Stimulated activated CD8-positive, alpha-beta memory T cell treated with anti-CD3 and anti-CD28 coated beads, Interleukin-12 subunit alpha, Interleukin-12 subunit beta, amount 100 ng/mL, for 24 hours (primary cell): ENCODE measurements at regions not wholly inside any gene's neighbourhood (a gene's known extent, or its start where the extent isn't known, plus 50 kb on each side); places are given as distances from the start of the nearest gene placed in this dataset.
"Not testable (repeated sequence)": the region's sequence is repeated elsewhere in the genome, so short reads cannot be mapped to it uniquely, and the experiment has no call there.

Source experiments
- DNase-seq: peaks from one replicate; pipeline ENCODE4 v3.0.0-alpha.2; 2020; ENCODE audit errors: extremely low read depth

- not testable (repeated sequence) for DNase-seq
Measured at GRCh38 chr7:65620216-65620615, 246.6 kb downstream of the ZNF92 start.

- DNase-seq = not testable (repeated sequence)
Measured at GRCh38 chr7:65621580-65622201, 248.0 kb downstream of the ZNF92 start.

DNA sequence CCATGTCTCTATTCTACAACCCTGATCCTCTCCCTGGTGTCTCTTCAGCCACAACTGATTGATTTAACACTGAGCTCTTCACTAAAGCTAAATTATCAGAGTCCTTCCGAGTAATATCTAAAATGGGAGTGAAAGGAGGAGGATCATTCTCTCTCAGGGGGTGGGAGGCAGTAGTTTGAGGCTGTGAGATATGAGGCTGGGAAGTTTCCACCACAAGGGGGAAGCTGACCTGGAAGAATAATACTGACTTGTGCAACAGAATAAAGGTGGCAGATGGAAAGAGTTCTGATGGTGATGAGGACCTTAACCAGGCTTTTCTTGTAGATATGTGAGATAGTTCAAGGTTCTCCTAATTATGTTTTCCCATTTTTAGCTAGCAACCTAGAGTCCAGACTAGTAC lies 241.6 kb upstream of the VKORC1L1 start:
- not testable (repeated sequence) for DNase-seq

- DNase-seq = not testable (repeated sequence)
Measured at GRCh38 chr7:65633587-65634404, 239.1 kb upstream of the VKORC1L1 start.

DNA sequence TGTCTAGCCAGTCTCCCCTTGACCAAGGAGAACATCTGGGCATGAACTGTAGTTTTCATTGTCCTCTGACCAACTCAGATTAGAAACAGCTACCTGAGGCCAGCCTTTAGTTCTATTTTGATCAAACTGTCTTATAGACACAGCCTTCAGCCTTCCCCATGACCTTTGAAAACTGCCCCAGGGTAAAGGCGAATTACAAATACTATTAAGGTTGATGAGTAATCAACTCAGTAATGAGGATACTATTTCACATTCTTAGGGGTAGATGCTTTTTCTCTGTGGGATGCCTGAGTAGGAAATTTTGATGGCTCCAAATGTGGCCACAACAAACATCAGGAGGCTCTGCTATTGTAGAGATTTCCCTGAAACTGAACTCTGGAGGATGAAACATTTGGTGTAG lies 234.0 kb upstream of the VKORC1L1 start:
- DNase-seq = not testable (repeated sequence)

- not testable (repeated sequence) for DNase-seq
Measured at GRCh38 chr7:65639717-65640116, 233.2 kb upstream of the VKORC1L1 start.

- not testable (repeated sequence) for DNase-seq
Measured at GRCh38 chr7:65643498-65643897, 229.4 kb upstream of the VKORC1L1 start.

DNA sequence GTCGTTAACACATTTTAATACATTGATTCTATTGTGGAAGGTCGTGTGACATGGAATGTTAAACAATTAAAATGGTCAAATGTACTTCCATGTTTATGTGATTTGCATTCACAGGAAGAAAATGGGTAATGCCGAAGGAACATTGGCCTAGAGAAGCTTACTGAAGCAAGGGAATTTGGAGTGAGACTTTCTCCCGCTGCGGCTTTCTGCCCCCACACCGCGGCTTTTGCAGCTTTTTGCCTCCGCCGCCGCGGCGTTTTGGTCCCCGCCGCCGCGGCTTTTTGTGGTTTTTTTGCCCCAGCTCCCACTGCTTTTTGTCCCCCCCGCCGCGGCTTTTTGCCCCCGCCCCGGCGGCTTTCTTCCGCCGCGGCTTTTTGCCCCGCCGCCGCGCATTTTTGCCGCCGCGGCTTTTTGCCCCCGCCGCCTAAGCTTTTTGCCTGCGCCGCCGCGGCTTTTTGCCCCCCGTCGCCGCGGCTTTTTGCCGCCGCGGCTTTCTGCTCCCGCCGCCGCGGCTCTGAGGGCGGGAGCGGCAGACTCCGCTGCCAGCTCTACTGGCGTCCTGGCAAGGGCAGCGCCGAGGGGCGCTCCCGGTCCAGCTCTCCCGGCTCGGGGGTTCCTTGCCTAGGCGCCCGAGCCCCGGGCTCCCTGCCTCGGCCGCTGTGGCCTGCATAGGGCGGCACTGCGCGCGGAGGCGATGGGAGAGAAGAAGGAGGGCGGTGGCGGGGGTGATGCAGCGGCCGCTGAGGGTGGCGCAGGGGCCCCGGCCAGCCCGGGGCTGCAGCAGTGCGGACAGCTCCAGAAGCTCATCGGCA lies 225.5 kb upstream of the VKORC1L1 start:
- DNase-seq = not testable (repeated sequence)

GRCh38 chr7:65651174-65651573 lies 221.7 kb upstream of the VKORC1L1 start:
- not testable (repeated sequence) for DNase-seq

GRCh38 chr7:65651826-65652592 lies 220.9 kb upstream of the VKORC1L1 start:
- not testable (repeated sequence) for DNase-seq

DNA sequence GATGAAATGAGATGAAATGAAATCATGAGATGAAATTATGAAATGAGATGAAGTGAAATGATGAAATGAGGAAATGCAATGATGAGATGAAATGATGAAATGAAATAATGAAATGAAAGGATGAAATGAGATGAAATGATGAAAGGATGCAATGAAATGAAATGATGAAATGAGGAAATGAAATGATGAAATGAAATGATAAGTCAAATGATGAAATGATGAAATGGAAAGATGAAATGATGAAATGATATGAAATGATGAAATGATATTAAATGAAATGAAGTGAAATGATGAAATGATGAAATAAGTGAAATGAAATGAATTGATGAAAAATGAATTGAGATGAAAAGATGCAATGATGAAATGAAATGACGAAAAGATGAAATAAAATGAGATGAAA lies 220.2 kb upstream of the VKORC1L1 start:
- DNase-seq = not testable (repeated sequence)

DNA sequence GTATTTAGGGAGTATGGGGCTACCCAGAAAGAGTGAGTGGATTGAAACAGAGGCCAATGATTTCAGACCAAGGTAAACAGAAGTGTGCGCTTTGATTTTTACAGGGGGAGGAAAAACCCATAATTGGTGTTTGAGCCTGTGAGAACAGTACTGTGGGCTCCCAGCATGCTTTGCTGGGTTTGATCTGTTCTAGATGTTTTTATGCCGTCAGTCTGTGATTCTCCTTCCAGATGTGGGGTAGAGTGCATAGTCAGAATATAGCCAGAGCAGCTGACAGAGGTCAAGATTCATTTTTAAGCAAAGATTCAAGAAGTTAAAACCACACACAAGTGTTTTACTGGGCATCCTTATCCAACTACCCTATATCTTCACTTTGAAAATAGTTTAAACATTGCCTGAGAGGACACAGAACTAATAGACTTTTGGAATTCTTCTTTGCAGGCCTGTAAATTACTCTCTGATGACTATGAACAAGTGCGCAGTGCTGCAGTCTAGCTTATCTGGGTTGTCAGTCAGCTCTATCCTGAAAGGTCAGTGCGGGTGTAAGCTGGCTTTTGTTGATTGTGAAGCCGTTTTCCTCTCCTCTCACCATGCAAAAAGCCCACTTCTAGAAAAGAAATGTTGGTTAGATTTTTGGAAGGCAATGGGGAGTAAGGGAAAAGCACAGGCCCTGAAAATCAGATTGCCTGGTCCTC lies 216.2 kb upstream of the VKORC1L1 start:
- not testable (repeated sequence) for DNase-seq

- not testable (repeated sequence) for DNase-seq
Measured at GRCh38 chr7:65683362-65683761, 189.5 kb upstream of the VKORC1L1 start.

- DNase-seq = not testable (repeated sequence)
Measured at GRCh38 chr7:65699026-65699714, 173.7 kb upstream of the VKORC1L1 start.

DNA sequence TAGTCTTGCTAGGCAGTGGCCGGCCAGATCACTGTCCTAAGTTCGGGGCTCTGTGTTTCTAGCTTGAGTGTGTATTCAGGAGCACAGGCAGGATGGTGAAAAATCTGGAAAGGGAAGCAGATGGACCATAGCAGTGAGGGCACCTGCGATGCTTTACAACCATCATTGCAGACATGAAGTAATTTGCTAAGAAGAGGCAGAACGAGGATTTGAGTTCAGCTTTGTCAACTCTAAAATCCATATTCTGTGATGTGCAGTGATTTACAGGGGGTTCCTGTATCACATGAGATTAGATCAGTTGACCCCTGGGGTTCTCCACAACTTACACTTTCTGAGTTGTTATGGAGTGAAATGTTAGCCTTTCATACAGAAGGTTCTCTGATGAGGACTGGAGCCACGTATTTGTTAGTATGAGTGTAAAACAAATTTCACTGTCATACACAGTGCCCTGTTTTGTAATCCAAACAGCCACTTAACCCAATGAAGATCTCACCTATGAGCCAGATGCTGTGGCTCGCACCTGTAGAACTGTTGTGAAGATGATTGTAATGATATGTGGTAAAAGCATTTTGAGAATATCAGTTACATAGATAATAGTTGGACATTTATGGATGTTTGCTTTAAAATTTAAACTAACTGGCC lies 173.0 kb upstream of the VKORC1L1 start:
- DNase-seq = not testable (repeated sequence)

DNA sequence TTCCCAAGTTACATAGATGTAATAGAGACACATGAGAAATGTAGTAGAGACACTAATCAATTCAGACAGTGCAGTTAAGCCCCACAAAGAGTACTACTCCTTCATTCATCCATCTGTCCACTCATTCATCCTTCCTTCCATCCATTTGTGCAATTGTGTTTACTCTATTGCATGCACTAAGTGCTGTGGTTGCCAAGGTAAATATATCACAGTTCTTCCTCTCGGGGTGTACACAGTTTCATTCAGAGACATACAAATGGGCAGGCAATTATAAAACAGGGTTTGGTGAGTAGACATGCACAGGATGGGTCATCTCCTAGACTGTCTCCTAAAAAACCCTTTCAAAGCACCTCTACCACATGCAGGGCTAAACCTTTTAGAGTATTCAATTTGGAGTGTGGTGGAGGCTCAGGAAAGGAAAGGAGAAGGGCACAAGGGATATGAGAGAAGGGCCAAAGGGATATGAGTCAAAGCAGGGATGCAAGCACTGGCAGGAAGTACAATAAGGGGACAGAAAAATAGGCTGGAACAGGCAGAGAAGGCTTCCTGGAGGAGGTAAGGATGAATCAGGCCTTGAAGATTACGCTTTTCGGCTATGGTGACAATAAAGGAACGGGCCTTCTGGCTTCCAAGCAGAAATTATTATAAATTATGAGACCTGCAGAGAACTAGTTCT lies 153.6 kb upstream of the VKORC1L1 start:
- DNase-seq = not testable (repeated sequence)

- DNase-seq = peak; percentile 11
Measured at GRCh38 chr7:65722361-65722792, 150.5 kb upstream of the VKORC1L1 start.

DNA sequence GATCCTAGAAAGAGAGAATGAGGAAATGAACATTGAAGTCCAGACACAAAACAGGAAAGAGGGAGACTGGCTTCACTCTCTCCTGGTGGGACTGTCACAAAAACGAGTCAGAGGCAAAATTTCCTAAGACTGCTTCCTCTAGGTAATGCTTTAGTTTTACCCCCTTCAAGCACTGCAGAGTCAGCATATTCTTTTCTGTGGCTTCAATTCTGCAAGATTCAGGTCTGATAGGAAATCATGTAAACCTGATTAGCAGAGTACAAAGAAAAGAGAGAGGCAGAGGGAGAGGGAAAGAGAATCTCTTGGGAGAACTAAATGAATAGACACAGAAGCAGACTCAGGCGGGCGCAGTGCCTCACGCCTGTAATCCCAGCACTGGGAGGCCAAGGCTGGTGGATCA lies 145.7 kb upstream of the VKORC1L1 start:
- not testable (repeated sequence) for DNase-seq

DNA sequence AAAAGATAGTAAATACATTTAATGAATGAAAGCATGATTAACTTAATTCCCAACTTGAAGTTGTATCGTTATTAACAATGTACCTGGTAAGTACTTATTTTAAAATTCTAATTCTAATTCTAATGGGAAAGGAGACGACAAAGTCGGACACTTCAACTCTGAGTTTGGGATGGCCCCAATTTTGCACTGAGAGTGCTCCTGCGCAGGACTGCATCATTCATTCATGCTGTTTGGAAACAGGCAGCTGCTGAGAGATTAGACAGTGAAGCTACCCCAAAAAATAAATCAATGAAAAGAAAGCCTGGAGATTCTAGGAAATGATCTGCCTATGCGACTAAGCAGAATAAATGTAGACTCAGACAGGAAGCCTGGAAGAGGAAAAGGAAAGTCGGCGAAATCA lies 141.7 kb upstream of the VKORC1L1 start:
- DNase-seq = no peak
